Neutrophil (primary cell): ENCODE measurements at regions not wholly inside any gene's neighbourhood (a gene's known extent, or its start where the extent isn't known, plus 50 kb on each side); places are given as distances from the start of the nearest gene placed in this dataset.

Experiments used
- H3K27ac ChIP-seq: fragments of 200-600 bp; sonication (generic); 2 replicates; pipeline ENCODE4 v1.5.1; 2016; ENCODE audit warnings: mild to moderate bottlenecking, moderate library complexity
- H3K27me3 ChIP-seq: fragments of 200-600 bp; sonication (generic); 2 replicates; pipeline ENCODE4 v1.6.0; 2016; ENCODE audit warnings: mild to moderate bottlenecking
- H3K36me3 ChIP-seq: fragments of 200-600 bp; sonication (generic); 2 replicates; pipeline ENCODE4 v1.5.1; 2017
- H3K4me1 ChIP-seq, 2 experiments: fragments of 200-600 bp in 1 of 2; sonication (generic) in 1 of 2; 1 replicate in 1 of 2; 2 replicates in 1 of 2; pipeline versions ENCODE4 v1.5.1 to v1.6.1; 2013 to 2016; ENCODE audit warnings: low read depth in 1 of 2, low read length in 1 of 2, mild to moderate bottlenecking in 1 of 2, moderate library complexity in 1 of 2; ENCODE audit not compliant: control insufficient read depth in 1 of 2, insufficient read depth in 1 of 2
- H3K4me3 ChIP-seq, 2 experiments: fragments of 200-600 bp in 1 of 2; sonication (generic) in 1 of 2; 1 replicate in 1 of 2; 2 replicates in 1 of 2; pipeline ENCODE4 v1.5.1; 2013 to 2016; ENCODE audit warnings: low read depth in 1 of 2, low read length in 1 of 2, mild to moderate bottlenecking in 1 of 2, moderate library complexity in 1 of 2
- H3K9me3 ChIP-seq: fragments of 200-600 bp; sonication (generic); 2 replicates; pipeline ENCODE4 v1.5.1; 2016
- TF ChIP-seq, protein P1 (sequence below): fragments of 200-600 bp; sonication (generic); IDR thresholded peaks from 2 replicates; pipeline ENCODE4 v1.5.1; 2016; ENCODE audit warnings: antibody characterized with exemption

DNA sequence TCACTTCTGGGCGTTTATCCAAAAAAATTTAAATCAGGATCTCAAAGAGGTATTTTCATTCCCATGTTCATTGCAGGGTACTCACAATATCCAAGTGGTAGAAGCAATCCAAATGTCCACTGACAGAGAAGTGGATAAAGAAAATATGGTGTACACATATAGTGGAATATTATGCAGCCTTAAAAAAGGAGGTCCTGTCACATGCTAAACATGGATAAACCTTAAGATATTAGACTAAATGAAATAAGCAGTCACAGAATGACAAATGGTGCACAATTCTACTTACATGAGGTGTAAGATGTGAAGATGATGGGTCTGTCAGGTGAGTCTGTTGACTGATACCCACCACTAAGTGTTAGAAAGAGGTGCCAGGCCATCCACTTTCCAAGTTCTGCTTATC is 140.6 kb downstream of the THNSL2 start:
- Histone ChIP-seq H3K4me3 (no peak overlapping the region), H3K9me3 (no peaks in the 10 kb centered on the region), H3K4me1 (no peaks in the 10 kb centered on the region), H3K27me3 (peaks cover 17% of the 10 kb centered on the region), H3K27ac (no peak overlapping the region), H3K36me3 (no peaks in the 10 kb centered on the region)
- TF ChIP-seq, protein P1, sequence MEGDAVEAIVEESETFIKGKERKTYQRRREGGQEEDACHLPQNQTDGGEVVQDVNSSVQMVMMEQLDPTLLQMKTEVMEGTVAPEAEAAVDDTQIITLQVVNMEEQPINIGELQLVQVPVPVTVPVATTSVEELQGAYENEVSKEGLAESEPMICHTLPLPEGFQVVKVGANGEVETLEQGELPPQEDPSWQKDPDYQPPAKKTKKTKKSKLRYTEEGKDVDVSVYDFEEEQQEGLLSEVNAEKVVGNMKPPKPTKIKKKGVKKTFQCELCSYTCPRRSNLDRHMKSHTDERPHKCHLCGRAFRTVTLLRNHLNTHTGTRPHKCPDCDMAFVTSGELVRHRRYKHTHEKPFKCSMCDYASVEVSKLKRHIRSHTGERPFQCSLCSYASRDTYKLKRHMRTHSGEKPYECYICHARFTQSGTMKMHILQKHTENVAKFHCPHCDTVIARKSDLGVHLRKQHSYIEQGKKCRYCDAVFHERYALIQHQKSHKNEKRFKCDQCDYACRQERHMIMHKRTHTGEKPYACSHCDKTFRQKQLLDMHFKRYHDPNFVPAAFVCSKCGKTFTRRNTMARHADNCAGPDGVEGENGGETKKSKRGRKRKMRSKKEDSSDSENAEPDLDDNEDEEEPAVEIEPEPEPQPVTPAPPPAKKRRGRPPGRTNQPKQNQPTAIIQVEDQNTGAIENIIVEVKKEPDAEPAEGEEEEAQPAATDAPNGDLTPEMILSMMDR, result no peak

- H3K27me3 ChIP-seq, result peaks cover 17% of the 10 kb centered on the region
- H3K36me3 ChIP-seq, result no peaks in the 10 kb centered on the region
- H3K27ac ChIP-seq, result no peak overlapping the region
- no peak overlapping the region for H3K4me3 ChIP-seq
- no peaks in the 10 kb centered on the region for H3K9me3 ChIP-seq
- TF ChIP-seq, protein P1, result no peak
- no peaks in the 10 kb centered on the region for H3K4me1 ChIP-seq
These were observed 137.7 kb downstream of the THNSL2 start for GRCh38 chr2:88307817-88308216.

- Histone ChIP-seq H3K9me3 (no peaks in the 10 kb centered on the region), H3K27me3 (peaks cover 13% of the 10 kb centered on the region), H3K36me3 (no peaks in the 10 kb centered on the region), H3K4me3 (no peak overlapping the region), H3K4me1 (no peaks in the 10 kb centered on the region), H3K27ac (no peak overlapping the region)
- TF ChIP-seq, protein P1, result no peak
These were observed 133.7 kb downstream of the THNSL2 start for GRCh38 chr2:88303865-88304264.

DNA sequence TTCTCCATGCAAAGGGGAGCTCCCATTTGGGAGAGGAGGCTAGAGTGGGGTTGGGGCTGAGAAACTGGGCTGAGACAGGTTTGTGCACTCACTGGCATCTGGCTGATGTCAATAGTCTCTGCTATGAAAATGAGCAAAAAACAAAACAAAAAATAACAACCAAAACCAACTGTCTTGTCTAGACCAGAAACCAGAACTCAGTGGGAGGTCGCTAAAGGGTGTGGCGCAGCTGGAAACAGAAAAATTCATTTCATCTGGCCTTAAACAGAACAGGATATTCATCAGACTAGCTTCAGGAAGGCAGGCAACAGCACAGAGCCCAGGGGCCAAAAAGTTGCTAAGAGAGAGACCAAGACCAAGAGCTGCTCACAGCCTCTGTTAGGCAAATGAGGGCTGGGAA is 126.1 kb downstream of the THNSL2 start:
- TF ChIP-seq, protein P1, result no peak
- Histone ChIP-seq H3K36me3 (no peaks in the 10 kb centered on the region), H3K4me1 (no peaks in the 10 kb centered on the region), H3K9me3 (no peaks in the 10 kb centered on the region), H3K27ac (no peak overlapping the region), H3K4me3 (no peak overlapping the region), H3K27me3 (peaks cover 7% of the 10 kb centered on the region)

DNA sequence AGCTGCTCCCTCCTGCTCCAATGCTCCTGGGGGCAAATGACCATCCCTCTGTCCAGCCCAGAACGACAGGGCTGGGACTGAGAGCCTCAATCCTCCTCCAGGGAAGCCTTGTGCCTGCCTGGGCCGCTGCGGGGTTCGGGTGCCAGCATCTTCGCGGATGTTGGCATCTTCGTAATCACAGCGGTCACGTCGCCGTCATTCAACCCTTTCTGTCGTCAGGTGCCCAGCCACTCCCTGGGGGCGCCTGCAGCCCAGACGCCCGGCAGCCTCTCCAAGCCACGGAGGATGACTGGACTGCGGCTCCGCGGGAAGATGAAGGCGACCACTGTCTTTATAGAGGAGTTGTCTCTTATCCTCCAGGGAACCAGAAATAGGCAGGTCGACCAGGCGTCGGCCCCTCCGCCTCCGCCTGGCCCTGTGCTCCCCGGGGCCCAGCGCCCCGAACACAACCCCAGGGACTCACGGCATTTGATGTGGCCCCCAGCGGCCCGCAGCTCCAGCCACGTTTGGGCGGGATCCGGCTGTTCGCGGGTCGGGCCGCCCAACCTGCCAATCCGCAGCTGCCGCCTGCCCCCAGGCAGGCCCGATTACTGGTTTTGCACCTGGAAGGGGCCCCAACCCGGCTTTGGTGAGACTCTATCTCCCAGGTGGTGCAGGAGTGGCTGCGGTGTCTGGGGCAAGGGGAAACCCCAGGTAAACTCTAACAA is 113.9 kb downstream of the THNSL2 start:
- no peak overlapping the region for H3K4me3 ChIP-seq
- peaks cover 22% of the 10 kb centered on the region for H3K27me3 ChIP-seq
- no peak overlapping the region for H3K27ac ChIP-seq
- H3K4me1 ChIP-seq, result no peaks in the 10 kb centered on the region
- H3K9me3 ChIP-seq, result no peaks in the 10 kb centered on the region
- no peaks in the 10 kb centered on the region for H3K36me3 ChIP-seq
- TF ChIP-seq, protein P1, result no peak
